Activated naive CD8-positive, alpha-beta T cell treated with anti-CD3 and anti-CD28 coated beads, Interleukin-2, amount 10 ng/mL, durations not matched to agents 7 days and 5 days (primary cell): ENCODE measurements at regions not wholly inside any gene's neighbourhood (a gene's known extent, or its start where the extent isn't known, plus 50 kb on each side); places are given as distances from the start of the nearest gene placed in this dataset.

Experiments
- ATAC-seq: fragments of 150-1000 bp; cut with Tn5 transposase; one replicate; pipeline ENCODE4 v1.10.0; 2021; ENCODE audit warnings: low read depth, moderate library complexity
- POLR2A ChIA-PET: fragments of 350-600 bp; sonication (Branson Sonifier 250); formaldehyde crosslinking; loops from one replicate; lab custom pipeline; 2021; ENCODE audit warnings: antibody characterized with exemption; lab: Charles Lee
- DNase-seq: peaks from one replicate; pipeline ENCODE4 v3.0.0; 2021
- H3K27ac Mint-ChIP-seq: one replicate; pipeline ENCODE4 v1.8.0; 2022; ENCODE audit warnings: mild to moderate bottlenecking, mixed read lengths
- H3K27me3 Mint-ChIP-seq: one replicate; pipeline ENCODE4 v1.8.0; 2022; ENCODE audit warnings: mild to moderate bottlenecking, moderate library complexity, mixed read lengths
- H3K36me3 Mint-ChIP-seq: one replicate; pipeline ENCODE4 v1.8.0; 2021; ENCODE audit warnings: mild to moderate bottlenecking, mixed read lengths
- H3K4me1 Mint-ChIP-seq: one replicate; pipeline ENCODE4 v1.8.0; 2021; ENCODE audit warnings: mixed read lengths
- H3K4me3 Mint-ChIP-seq: one replicate; pipeline ENCODE4 v1.8.0; 2022; ENCODE audit warnings: mild to moderate bottlenecking, moderate library complexity, mixed read lengths
- H3K9me3 Mint-ChIP-seq: one replicate; pipeline ENCODE4 v1.8.0; 2021; ENCODE audit warnings: mixed read lengths

DNA sequence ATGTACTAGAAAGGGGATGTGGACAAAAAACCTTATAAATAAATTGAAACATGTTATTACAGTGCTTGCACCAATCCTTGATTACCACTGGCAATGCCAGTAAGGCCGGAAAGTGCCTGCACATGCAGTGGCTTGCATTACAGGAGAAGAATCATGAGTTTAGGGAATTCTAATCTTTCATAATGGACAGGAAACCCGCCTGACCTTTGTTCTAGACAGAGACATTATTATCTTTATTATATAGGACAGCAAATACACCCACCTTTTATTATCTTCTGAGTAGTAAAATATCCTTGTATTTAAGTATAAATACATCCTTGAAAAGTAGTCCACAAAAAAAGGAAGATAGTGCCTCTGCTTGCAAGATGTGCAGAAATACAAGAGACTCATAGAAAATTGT is 379.9 kb upstream of the LCORL start:
- ATAC-seq (no peak), DNase-seq (no peak)
- POLR2A ChIA-PET = no interaction called here
- Mint-ChIP-seq H3K36me3 (no peaks in the 10 kb centered on the region), H3K4me1 (peaks cover 3% of the 10 kb centered on the region), H3K9me3 (no peaks in the 10 kb centered on the region), H3K27ac (no peak overlapping the region), H3K4me3 (no peak overlapping the region), H3K27me3 (no peaks in the 10 kb centered on the region)

DNA sequence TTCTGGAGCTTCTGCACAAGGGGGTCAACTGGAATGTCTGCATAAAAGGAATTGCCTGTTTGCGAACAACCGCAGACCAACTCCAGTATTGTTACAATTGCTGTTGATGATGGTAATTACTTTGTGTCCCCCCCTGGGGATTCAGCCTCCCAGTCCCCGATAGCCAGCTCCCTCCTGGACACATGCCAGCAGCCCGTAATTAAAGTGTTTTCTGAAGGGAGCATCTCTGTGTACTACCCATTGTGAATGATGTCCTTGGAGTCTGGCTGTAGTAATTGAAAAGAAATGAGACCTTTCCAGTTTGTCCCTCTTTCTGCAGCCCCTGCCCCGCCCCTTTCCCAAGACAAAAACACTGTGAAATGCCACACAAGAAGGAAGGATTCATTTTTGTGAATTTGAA is 377.1 kb upstream of the LCORL start:
- H3K27ac Mint-ChIP-seq = no peak overlapping the region

GRCh38 chr4:18397681-18398390 is 376.3 kb upstream of the LCORL start:
- no peak overlapping the region for H3K27ac Mint-ChIP-seq
- POLR2A ChIA-PET = no interaction called here
- no peak for DNase-seq

More for the DNA sequence above, 377.1 kb upstream of the LCORL start:
- H3K4me1 Mint-ChIP-seq = no peaks in the 10 kb centered on the region
- POLR2A ChIA-PET = no interaction called here
- no peak overlapping the region for H3K4me3 Mint-ChIP-seq
- H3K27me3 Mint-ChIP-seq = no peaks in the 10 kb centered on the region
- no peak for DNase-seq
- H3K9me3 Mint-ChIP-seq = no peaks in the 10 kb centered on the region
- H3K36me3 Mint-ChIP-seq = no peaks in the 10 kb centered on the region
- ATAC-seq = no peak

DNA sequence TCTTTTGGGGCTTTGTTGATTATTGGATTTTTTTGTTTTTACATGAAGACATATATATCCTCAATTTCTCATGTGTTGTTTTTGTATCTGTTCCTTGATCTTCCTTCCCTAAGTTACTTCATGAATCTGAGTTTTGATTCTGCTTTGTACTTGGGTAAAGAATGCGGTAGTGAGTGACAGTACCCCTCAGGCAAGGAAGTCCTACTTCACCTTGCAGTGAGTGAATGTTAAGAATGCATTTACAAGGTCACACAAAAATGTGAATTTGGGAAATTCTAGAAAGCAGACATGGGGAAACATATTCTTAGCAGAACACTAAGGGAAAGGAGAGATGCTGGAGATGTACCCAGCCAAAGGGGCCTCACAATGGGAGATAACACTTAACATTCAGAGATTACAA is 373.1 kb upstream of the LCORL start:
- Mint-ChIP-seq H3K36me3 (no peaks in the 10 kb centered on the region), H3K27ac (no peak overlapping the region), H3K4me1 (no peaks in the 10 kb centered on the region), H3K27me3 (peaks cover 2% of the 10 kb centered on the region), H3K9me3 (no peaks in the 10 kb centered on the region), H3K4me3 (no peak overlapping the region)
- POLR2A ChIA-PET = no interaction called here
- DNase-seq = no peak
- no peak for ATAC-seq

More at GRCh38 chr4:18397681-18398390, 376.3 kb upstream of the LCORL start:
- H3K36me3 Mint-ChIP-seq = no peaks in the 10 kb centered on the region
- H3K9me3 Mint-ChIP-seq = no peaks in the 10 kb centered on the region
- no peak for ATAC-seq
- H3K4me3 Mint-ChIP-seq = no peak overlapping the region
- no peaks in the 10 kb centered on the region for H3K4me1 Mint-ChIP-seq
- no peaks in the 10 kb centered on the region for H3K27me3 Mint-ChIP-seq

DNA sequence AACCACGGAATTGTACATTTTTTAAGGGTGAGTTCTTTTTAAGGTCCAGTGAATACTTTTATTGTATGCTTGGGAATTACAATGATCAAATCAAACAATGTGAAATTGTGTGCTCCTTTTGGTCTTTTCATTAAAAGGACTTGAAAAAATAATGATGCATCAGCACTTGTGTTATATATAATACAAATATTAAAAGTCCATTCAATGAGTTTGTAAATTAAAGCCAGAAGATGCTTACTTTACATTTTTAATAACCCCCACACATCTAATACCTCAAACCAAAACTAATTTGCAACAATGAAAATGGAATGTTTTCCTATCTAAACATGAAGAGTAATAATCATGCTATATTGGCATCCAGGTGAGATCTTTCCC is 369.8 kb upstream of the LCORL start:
- H3K36me3 Mint-ChIP-seq = no peaks in the 10 kb centered on the region
- H3K9me3 Mint-ChIP-seq = no peaks in the 10 kb centered on the region
- no peak overlapping the region for H3K4me3 Mint-ChIP-seq
- DNase-seq (no peak), ATAC-seq (no peak)
- POLR2A ChIA-PET = no interaction called here
- H3K27me3 Mint-ChIP-seq = peaks cover 2% of the 10 kb centered on the region
- H3K4me1 Mint-ChIP-seq = no peaks in the 10 kb centered on the region
- no peak overlapping the region for H3K27ac Mint-ChIP-seq

- Mint-ChIP-seq H3K27me3 (peaks cover 2% of the 10 kb centered on the region), H3K36me3 (no peaks in the 10 kb centered on the region), H3K4me3 (no peak overlapping the region), H3K27ac (no peak overlapping the region), H3K4me1 (no peaks in the 10 kb centered on the region), H3K9me3 (no peaks in the 10 kb centered on the region)
- no peak for DNase-seq
- ATAC-seq = no peak
- POLR2A ChIA-PET = no interaction called here
Measured at GRCh38 chr4:18390655-18391353, 369.2 kb upstream of the LCORL start.

- no peaks in the 10 kb centered on the region for H3K9me3 Mint-ChIP-seq
- H3K36me3 Mint-ChIP-seq = no peaks in the 10 kb centered on the region
- H3K27ac Mint-ChIP-seq = no peak overlapping the region
- no peaks in the 10 kb centered on the region for H3K4me1 Mint-ChIP-seq
- DNase-seq (no peak), ATAC-seq (no peak)
- POLR2A ChIA-PET = no interaction called here
- H3K4me3 Mint-ChIP-seq = no peak overlapping the region
- peaks cover 4% of the 10 kb centered on the region for H3K27me3 Mint-ChIP-seq
Measured at GRCh38 chr4:18389115-18389514, 367.6 kb upstream of the LCORL start.

DNA sequence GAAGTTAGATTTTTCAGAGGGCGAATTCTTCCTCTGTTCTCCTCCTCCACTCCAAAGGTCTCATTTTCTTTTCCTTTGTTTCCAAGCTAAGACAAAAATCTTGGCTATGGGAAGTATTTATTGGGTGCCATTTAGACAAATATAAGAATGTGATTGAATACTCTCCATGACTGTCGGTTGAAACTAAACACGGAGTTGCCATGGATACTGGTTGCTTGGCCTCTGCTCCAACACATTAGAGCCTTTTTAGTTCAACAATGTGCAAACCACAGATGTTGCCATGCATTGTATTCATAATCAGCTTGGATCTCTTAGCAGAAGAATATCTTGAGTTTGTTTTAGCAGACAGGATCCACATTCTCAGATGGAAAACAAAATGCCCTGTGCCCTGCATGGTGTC is 366.5 kb upstream of the LCORL start:
- Mint-ChIP-seq H3K27ac (no peak overlapping the region), H3K27me3 (peaks cover 4% of the 10 kb centered on the region), H3K36me3 (no peaks in the 10 kb centered on the region), H3K9me3 (no peaks in the 10 kb centered on the region), H3K4me3 (no peak overlapping the region), H3K4me1 (no peaks in the 10 kb centered on the region)
- DNase-seq (no peak), ATAC-seq (no peak)
- POLR2A ChIA-PET = no interaction called here

- DNase-seq = no peak
- H3K4me3 Mint-ChIP-seq = no peak overlapping the region
- no peaks in the 10 kb centered on the region for H3K36me3 Mint-ChIP-seq
- H3K27me3 Mint-ChIP-seq = peaks cover 2% of the 10 kb centered on the region
- H3K27ac Mint-ChIP-seq = no peak overlapping the region
- ATAC-seq = no peak
- no peaks in the 10 kb centered on the region for H3K9me3 Mint-ChIP-seq
- POLR2A ChIA-PET = no interaction called here
- H3K4me1 Mint-ChIP-seq = no peaks in the 10 kb centered on the region
Measured at GRCh38 chr4:18381186-18381585, 359.6 kb upstream of the LCORL start.

- ATAC-seq (no peak), DNase-seq (no peak)
- H3K36me3 Mint-ChIP-seq = no peaks in the 10 kb centered on the region
- no peaks in the 10 kb centered on the region for H3K4me1 Mint-ChIP-seq
- no peaks in the 10 kb centered on the region for H3K9me3 Mint-ChIP-seq
- POLR2A ChIA-PET = no interaction called here
- peaks cover 3% of the 10 kb centered on the region for H3K27me3 Mint-ChIP-seq
- H3K27ac Mint-ChIP-seq = no peak overlapping the region
- no peak overlapping the region for H3K4me3 Mint-ChIP-seq
Measured at GRCh38 chr4:18369561-18369960, 348.0 kb upstream of the LCORL start.

GRCh38 chr4:18366892-18367291 is 345.3 kb upstream of the LCORL start:
- Mint-ChIP-seq H3K9me3 (no peaks in the 10 kb centered on the region), H3K27me3 (peaks cover 3% of the 10 kb centered on the region), H3K36me3 (no peaks in the 10 kb centered on the region), H3K27ac (no peak overlapping the region), H3K4me3 (no peak overlapping the region), H3K4me1 (no peaks in the 10 kb centered on the region)
- ATAC-seq = no peak
- no peak for DNase-seq
- POLR2A ChIA-PET = no interaction called here

DNA sequence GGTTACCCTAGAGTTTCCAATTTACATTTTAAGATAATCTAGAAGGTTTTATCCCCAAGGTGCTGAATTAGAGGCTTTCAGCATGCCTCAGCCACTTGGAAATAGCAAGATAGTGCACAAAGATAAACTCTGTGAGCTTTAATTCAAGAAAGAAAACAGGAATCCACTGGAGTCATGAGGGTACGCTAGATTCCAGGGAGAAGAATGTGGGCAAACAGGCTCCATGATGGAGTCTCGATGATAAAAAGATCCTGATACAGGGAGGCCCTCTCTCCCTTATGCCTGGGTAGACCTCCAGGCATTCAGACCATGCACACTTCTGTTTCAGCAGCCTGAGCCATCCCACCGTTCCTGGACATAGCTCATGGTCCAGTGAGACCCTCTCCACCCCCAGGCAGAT is 344.6 kb upstream of the LCORL start:
- no peak for ATAC-seq
- Mint-ChIP-seq H3K4me3 (no peak overlapping the region), H3K36me3 (no peaks in the 10 kb centered on the region), H3K9me3 (no peaks in the 10 kb centered on the region), H3K4me1 (no peaks in the 10 kb centered on the region), H3K27me3 (peaks cover 3% of the 10 kb centered on the region), H3K27ac (no peak overlapping the region)
- no peak for DNase-seq
- POLR2A ChIA-PET = no interaction called here

DNA sequence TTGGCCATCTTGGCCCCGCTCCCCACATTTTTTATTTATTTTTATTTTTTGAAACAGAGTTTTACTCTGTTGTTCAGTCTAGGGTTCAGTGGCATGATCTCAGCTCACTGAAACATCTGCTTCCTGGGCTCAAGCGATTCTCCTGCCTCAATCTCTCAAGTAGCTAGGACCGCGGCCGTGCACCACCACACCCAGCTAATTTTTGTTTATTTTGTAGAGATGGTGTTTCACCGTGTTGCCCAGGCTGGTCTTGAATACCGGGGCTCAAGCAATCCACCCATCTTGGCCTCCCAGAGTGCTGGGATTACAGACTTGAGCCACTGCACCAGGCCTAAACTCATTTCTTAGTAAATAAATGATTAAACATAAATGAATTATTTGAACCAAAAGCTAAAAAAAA is 322.0 kb upstream of the LCORL start:
- DNase-seq (no peak), ATAC-seq (no peak)
- Mint-ChIP-seq H3K27ac (no peak overlapping the region), H3K27me3 (no peaks in the 10 kb centered on the region), H3K36me3 (no peaks in the 10 kb centered on the region), H3K4me1 (no peaks in the 10 kb centered on the region), H3K4me3 (no peak overlapping the region), H3K9me3 (no peaks in the 10 kb centered on the region)
- POLR2A ChIA-PET = no interaction called here

DNA sequence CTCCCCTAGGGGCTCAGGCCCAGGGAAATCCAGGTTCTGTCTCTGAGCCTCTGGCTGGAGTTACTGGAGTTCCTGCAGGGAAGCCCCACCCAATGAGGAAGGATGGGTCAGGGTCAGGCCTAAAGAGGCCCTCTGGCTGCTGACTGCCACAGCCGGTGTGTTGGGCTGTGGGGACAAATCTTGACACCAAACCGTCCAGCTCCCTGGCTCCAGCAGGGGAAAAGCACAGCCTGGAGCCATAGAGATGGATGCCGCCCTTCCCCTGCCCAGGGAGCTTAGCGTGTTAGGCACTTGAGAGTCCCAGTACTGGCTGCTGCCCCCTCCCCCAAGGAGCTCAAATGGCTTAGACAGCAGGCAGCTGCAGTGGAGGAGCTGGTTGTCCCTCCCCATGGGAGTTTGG is 321.3 kb upstream of the LCORL start:
- no peaks in the 10 kb centered on the region for H3K27me3 Mint-ChIP-seq
- H3K4me3 Mint-ChIP-seq = no peak overlapping the region
- H3K9me3 Mint-ChIP-seq = no peaks in the 10 kb centered on the region
- ATAC-seq = no peak
- DNase-seq = no peak
- no peaks in the 10 kb centered on the region for H3K4me1 Mint-ChIP-seq
- H3K27ac Mint-ChIP-seq = no peak overlapping the region
- POLR2A ChIA-PET = no interaction called here
- no peaks in the 10 kb centered on the region for H3K36me3 Mint-ChIP-seq
